HG03025 (cell line): ENCODE measurements at regions not wholly inside any gene's neighbourhood (a gene's known extent, or its start where the extent isn't known, plus 50 kb on each side); places are given as distances from the start of the nearest gene placed in this dataset.

ENCODE experiments used
- ATAC-seq: cut with Tn5 transposase; IDR thresholded peaks from one replicate; pipeline ENCODE4 v1.9.1; 2021; ENCODE audit warnings: mild to moderate bottlenecking, moderate library complexity; ENCODE audit not compliant: unreplicated experiment, low FRiP score

DNA sequence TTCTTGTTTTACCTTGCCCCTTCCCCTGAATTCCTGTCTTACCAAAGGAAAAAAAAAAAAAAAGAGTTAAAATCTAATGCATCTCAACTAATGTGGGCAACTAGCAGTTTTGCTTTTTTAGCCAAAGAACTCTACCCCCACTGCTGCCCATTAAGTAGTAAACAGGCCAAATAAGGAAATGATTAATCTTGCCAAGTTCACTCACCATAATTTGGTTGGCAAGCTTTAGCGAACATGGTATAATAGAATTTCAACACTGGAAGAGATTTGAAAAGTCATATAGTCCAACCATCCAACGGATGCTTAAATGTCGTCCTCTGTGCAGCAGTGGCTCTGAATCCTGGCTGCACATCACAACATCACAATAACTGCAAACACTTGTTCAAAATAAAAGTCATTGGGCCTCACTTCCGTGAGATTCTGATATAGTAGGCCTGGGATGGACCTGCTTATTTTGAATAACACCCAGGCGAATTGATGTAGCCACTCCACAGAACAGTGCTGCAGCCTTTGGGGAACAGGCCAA, 142.0 kb upstream of the UBE2E1 start:
- no peak for ATAC-seq

DNA sequence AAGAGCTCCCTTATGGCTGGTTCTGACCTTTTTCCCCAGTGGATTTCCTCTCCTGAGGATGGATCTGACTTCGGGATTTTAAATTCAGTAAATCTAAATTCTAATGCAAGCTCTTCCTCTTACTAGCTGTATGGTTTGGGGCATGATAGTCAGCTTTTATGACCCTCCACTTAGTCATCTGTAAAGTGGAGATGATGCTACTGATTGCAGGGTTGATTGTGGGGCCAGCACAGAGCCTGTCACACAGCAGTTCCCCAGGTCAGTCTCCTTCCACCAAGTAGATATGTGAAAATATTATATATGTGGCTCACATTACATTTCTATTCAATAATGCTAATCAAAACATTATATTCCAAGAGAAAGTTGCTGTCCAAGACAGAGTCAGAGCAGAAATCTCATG, 141.3 kb upstream of the UBE2E1 start:
- ATAC-seq = no peak

- no peak for ATAC-seq
Observed at GRCh38 chr3:23665741-23666140, 140.0 kb upstream of the UBE2E1 start.

DNA sequence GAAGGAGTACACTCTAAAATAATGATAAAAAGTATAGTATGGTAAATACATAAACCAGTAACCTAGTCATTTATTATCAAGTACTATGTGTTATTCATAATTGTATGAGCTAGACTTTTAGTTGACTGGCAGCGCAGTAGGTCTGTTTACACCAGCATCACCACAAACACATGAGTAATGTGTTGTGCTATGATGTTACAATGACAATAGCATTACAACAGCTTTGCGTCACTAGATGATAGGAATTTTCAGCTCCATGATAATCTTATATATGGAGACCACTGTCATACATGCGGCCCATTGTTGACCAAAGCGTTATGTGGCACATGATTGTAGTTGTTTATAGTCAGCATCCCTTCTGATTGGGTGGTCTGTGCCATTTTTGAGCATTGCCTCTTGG, 138.9 kb upstream of the UBE2E1 start:
- ATAC-seq = no peak

DNA sequence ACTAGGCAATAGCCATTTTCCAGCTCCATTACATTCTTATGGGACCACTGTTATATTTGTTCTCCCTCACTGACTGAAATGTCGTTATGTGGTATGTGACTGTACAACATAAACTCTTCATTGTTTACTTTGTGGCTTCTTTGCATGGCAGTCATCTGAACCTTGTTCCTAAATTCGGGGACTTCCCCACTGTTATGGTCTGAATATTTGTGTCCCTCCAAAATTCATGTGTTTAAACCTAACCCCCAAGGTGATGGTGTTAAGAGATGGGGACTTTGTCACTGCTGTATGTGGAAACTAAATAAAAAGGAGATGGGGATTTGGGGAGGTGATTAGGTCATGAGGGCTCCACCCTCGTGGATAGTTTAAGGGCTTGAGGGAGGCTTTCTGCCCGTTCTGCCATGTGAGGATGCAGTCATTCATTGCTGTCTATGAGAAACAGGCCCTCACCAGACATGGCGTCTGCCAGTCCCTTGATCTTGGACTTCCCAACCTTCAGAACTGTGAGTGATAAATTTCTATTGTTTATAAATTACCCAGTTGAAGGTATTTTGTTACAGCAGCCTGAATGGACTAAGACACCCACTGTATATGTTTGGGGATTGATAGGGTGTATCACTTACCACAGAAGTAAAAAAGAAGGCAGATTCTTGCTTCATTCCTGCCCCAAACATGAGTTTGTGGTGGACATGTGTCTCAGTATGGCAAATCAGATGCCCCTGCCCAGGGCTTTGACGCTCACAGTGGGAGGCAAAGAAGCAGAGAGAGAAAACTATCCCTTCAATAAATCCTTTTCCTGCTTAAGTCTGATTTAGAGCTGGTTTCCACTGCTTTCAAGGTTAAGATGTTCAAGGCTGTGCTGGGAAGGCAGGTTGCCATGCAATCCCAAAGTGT, 138.0 kb upstream of the UBE2E1 start:
- ATAC-seq = no peak

DNA sequence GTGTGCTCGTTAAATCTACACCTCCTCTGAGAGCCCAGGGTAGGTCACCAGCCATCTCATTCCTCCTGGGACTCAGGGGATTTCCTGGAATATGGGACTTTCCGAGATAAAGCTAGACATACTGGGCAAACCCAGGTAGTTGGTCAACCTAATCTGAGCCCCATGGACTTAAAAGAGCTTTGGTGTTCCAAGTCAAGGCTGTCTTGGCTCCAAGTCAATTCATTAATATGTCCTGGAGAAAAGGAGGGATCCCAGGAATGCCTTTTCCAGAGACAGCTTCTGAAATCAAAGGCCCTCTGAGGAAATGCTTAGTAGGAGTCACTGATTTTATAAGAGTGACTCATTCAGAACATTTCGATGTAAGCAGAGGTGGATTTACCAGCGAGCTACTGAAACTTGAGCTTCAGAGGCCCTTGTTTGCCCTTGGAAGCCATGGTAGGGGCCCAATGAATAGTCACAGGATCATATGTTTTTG, 137.3 kb upstream of the UBE2E1 start:
- no peak for ATAC-seq

DNA sequence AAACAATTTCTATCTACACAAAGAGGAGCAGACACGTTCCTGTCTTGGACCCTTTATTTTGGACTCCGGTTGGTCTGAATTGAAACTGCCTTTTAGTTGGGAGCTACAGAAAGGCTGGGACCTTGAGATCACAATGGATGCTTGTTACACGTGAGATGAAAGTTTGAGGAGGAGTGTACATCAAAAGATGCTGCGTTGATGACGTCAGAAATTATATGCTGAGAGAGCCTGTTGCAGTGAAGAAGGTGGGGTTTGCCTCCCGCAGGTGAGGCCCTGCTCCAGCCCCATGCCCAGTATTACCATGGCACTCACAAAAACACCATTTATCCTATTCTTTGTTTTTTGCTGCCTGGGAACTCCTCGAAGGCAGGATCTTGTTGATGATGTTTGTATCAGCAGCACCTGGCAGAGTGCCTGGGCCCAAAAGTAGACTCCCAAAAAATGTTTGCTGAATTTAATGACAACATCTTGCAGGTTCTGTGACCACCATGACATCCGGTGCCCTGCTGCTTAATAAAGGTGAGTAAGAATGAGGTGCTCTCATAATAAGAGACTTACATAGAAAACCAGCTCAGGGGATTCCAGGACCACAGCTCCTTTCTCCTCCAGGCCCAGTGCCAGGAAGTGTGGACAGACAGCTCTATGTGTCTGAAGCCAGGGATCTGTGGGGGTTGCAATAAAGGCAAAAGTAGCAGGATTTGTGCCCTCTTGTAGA, 136.1 kb upstream of the UBE2E1 start:
- no peak for ATAC-seq

GRCh38 chr3:23671851-23672589, 133.7 kb upstream of the UBE2E1 start:
- no peak for ATAC-seq

DNA sequence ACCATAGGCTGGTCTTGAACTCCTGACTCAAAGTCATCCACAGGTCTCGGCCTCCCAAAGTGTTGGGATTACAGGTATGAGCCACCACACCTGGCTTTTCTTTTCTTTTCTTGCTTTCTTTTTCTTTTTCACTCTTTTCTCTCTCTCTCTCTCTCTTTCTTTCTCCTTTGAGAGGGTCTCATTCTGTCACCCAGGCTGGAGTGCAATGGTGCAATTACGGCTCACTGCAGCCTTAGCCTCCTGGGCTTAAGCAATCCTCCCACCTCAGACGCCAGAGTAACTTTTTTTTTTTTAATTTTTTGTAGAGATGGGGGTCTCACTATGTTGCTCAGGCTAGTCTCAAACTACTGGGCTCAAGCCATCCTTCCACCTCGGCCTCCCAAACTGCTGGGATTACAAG, 133.1 kb upstream of the UBE2E1 start:
- no peak for ATAC-seq

GRCh38 chr3:23675010-23675409, 130.7 kb upstream of the UBE2E1 start:
- ATAC-seq = no peak

- no peak for ATAC-seq
Observed at GRCh38 chr3:23676093-23676492, 129.7 kb upstream of the UBE2E1 start.

GRCh38 chr3:23682646-23683045, 123.1 kb upstream of the UBE2E1 start:
- no peak for ATAC-seq

- no peak for ATAC-seq
Observed at GRCh38 chr3:23685541-23686258, 120.1 kb upstream of the UBE2E1 start.

DNA sequence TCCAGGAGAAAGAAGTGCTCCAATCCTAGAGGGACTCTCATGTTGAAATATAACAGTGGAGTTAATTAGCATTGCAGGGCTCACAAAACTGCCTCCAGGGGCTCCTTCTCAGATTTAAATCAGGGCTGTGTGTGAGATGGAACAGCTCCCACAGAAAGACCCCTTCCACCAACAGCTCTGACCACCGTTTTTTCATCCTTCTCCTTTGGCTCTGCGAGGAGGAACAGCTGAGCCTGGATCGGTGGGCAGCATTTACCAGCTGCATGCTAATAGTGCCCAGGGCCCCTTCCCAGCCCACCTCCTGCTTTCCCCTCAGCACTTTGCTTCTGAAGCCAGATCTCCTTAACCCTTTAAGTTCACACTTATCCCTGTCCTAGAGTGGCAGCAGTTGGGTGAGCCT, 119.2 kb upstream of the UBE2E1 start:
- no peak for ATAC-seq

DNA sequence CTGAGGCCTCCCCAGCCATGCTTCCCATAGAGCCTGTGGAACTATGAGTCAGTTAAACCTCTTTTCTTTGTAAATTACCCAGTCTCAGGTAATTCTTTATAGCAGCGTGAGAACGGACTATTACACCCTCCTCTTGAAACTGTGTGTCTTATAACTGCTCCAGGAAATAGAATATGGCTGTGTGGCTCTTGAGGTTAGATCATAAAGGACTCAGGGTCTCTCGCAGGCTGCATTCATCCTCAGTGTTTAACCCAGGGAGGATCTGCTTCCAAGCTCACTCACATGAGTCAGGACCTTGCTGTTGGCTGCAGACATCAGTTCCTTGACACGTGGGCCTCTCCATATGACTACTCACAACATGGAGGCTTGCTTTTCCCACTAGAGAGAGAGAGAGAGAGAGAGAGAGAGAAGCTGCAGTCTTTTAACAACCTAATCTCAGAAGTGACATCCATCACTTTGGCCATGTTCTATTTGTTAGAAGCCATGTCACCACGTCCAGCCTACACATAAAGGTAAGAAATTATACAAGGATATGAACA, 114.3 kb upstream of the UBE2E1 start:
- ATAC-seq = no peak

DNA sequence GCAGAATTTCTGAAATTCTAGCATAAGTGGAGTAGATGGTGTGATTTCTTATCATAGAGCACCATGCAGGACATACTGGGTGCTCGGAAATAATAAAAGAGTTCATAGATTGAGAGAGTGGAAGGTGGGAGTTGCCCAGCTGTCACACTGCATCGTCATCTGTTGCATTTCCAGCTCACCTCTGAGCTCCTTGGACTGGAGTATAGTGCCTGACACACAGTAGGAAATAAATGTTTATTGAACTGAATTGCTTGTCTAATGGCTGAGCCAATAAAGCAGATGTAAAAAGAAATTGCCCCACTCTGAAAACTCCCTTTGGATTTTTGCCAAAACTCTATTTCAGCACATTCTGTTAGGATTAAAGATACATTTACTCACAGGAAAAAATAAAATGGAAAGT, 108.9 kb upstream of the UBE2E1 start:
- ATAC-seq = no peak

- no peak for ATAC-seq
Observed at GRCh38 chr3:23697416-23697815, 108.3 kb upstream of the UBE2E1 start.

DNA sequence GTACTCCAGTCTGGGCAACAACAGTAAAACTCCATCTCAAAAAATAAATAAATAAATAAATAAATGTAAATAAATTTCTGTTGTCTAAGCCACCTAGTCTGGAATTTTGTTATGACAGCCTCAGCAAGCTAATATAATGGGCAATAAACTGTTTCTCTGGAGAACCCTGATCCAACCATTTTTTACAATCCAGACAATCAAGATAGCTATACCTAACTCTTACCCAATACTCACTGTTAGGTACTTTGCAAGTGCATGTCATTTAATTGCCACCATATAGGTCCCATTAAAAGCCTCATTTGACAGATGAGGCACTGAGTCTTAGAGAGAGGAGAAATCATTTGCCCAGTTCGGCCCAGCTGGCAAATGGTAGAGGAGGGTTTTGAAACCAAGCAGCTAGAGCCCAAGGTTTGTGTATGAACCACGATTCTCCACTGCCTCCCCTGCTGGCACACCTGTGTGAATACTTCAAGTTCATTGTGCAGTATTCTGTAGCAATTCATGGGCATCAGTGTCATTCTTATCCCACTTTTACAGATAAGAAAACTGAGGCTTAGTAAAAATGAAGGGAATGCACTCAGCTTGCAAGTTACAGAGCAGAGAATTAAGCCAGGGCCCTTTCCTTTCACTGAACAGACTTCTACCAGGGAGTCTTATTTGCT, 107.0 kb upstream of the UBE2E1 start:
- ATAC-seq = no peak

GRCh38 chr3:23700616-23701015, 105.1 kb upstream of the UBE2E1 start:
- ATAC-seq = no peak
